ENCODE measurements at regions not wholly inside any gene's neighbourhood (a gene's known extent, or its start where the extent isn't known, plus 50 kb on each side); places are given as distances from the start of the nearest gene placed in this dataset.

GRCh38 chr7:67426654-67427053, 430.0 kb downstream of the TYW1 start:
- WGBS = 62% methylated on average over 3 of the region's 3 CpGs

GRCh38 chr7:67429735-67430134, 433.1 kb downstream of the TYW1 start:
- WGBS = 80% methylated on average over 4 of the region's 4 CpGs
- TF ChIP-seq POLR2AphosphoS5 (IDR thresholded peaks at IDR 0.05) (no peak), POLR2A (IDR thresholded peaks at IDR 0.05) (no peak), CTCF (IDR thresholded peaks at IDR 0.05) (no peak), EP300 (IDR thresholded peaks at IDR 0.05) (no peak)
- Histone ChIP-seq H3K4me1 (no peaks in the 10 kb centered on the region), H3K27me3 (peaks cover 4% of the 10 kb centered on the region), H3K9me3 (peaks cover 5% of the 10 kb centered on the region), H3K27ac (no peak overlapping the region), H3K4me3 (no peak overlapping the region), H3K36me3 (no peaks in the 10 kb centered on the region)
- DNase-seq (ENCODE audit: low spot score in 2 of 2) = no peak

More at GRCh38 chr7:67426654-67427053, 430.0 kb downstream of the TYW1 start:
- Histone ChIP-seq H3K27me3 (peaks cover 4% of the 10 kb centered on the region), H3K27ac (no peak overlapping the region), H3K36me3 (no peaks in the 10 kb centered on the region), H3K4me1 (no peaks in the 10 kb centered on the region), H3K4me3 (no peak overlapping the region), H3K9me3 (no peaks in the 10 kb centered on the region)
- TF ChIP-seq POLR2A (IDR thresholded peaks at IDR 0.05) (no peak), CTCF (IDR thresholded peaks at IDR 0.05) (no peak), POLR2AphosphoS5 (IDR thresholded peaks at IDR 0.05) (no peak), EP300 (IDR thresholded peaks at IDR 0.05) (no peak)
- DNase-seq (ENCODE audit: low spot score in 2 of 2) = no peak

- H3K4me1 ChIP-seq = no peaks in the 10 kb centered on the region
- TF ChIP-seq POLR2A (IDR thresholded peaks at IDR 0.05) = no peak
- no peak for TF ChIP-seq EP300 (IDR thresholded peaks at IDR 0.05)
- no peak for TF ChIP-seq CTCF (IDR thresholded peaks at IDR 0.05)
- TF ChIP-seq POLR2AphosphoS5 (IDR thresholded peaks at IDR 0.05) = no peak
- no peaks in the 10 kb centered on the region for H3K36me3 ChIP-seq
- no peak for DNase-seq (ENCODE audit: low spot score in 2 of 2)
- peaks cover 4% of the 10 kb centered on the region for H3K27me3 ChIP-seq
- WGBS = 84% methylated on average over 10 of the region's 10 CpGs
- no peak overlapping the region for H3K4me3 ChIP-seq
- no peak overlapping the region for H3K27ac ChIP-seq
- peaks cover 5% of the 10 kb centered on the region for H3K9me3 ChIP-seq
Measured at GRCh38 chr7:67432536-67433234, 436.1 kb downstream of the TYW1 start.

- no peak for DNase-seq (ENCODE audit: low spot score in 2 of 2)
- no peak overlapping the region for H3K4me3 ChIP-seq
- no peaks in the 10 kb centered on the region for H3K36me3 ChIP-seq
- no peaks in the 10 kb centered on the region for H3K4me1 ChIP-seq
- WGBS = 36% methylated on average over 9 of the region's 9 CpGs
- peaks cover 5% of the 10 kb centered on the region for H3K9me3 ChIP-seq
- no peaks in the 10 kb centered on the region for H3K27me3 ChIP-seq
- TF ChIP-seq EP300 (IDR thresholded peaks at IDR 0.05) (no peak), POLR2AphosphoS5 (IDR thresholded peaks at IDR 0.05) (no peak), POLR2A (IDR thresholded peaks at IDR 0.05) (no peak), CTCF (IDR thresholded peaks at IDR 0.05) (no peak)
- H3K27ac ChIP-seq = no peak overlapping the region
Measured at GRCh38 chr7:67435894-67436535, 439.4 kb downstream of the TYW1 start.

- TF ChIP-seq EP300 (IDR thresholded peaks at IDR 0.05) (no peak), CTCF (IDR thresholded peaks at IDR 0.05) (no peak), POLR2A (IDR thresholded peaks at IDR 0.05) (no peak), POLR2AphosphoS5 (IDR thresholded peaks at IDR 0.05) (no peak)
Measured at GRCh38 chr7:67438198-67438882, 441.7 kb downstream of the TYW1 start.

More at GRCh38 chr7:67438198-67438882, 441.7 kb downstream of the TYW1 start:
- no peaks in the 10 kb centered on the region for H3K4me1 ChIP-seq
- no peak overlapping the region for H3K4me3 ChIP-seq
- DNase-seq (ENCODE audit: low spot score in 2 of 2) = no peak
- peaks cover 5% of the 10 kb centered on the region for H3K9me3 ChIP-seq
- 69% methylated on average over 7 of the region's 7 CpGs for WGBS
- no peak overlapping the region for H3K27ac ChIP-seq
- H3K27me3 ChIP-seq = no peaks in the 10 kb centered on the region
- H3K36me3 ChIP-seq = no peaks in the 10 kb centered on the region
